ENCODE measurements at regions not wholly inside any gene's neighbourhood (a gene's known extent, or its start where the extent isn't known, plus 50 kb on each side); places are given as distances from the start of the nearest gene placed in this dataset.

DNA sequence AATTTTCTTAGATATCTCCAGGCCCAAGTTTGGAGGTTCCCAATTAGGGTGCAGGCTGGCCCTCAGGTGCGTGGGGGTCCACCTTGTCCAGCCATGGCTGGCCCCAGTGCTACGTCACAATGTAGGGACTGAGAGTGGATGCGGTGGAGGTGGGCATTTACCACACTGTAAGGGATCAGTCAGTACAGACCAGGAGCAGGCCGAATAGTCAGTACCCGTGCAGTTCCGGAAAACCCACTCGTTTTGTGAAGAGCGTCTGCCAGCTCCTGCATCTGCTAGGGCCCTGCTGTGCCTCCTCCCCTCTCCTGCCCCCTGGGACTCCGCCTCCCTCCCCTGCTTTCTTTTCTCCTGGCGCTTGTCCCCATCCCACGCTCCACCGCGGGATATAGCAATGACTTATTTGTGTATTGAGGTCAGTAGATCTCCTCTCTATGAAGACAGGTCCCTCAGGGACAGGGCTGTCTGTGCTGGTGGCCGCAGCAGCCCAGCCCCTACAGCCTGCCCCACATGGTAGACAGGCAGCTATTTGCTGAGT is 50.4 kb upstream of the SEPTIN5 start:
- DNase-seq: peak; percentile 47

- no peak for DNase-seq
Measured at GRCh38 chr22:19664406-19664805, 49.9 kb upstream of the SEPTIN5 start.

All from NCI-H146 (cell line).